Adrenal gland (tissue), 5 donors: ENCODE measurements at regions not wholly inside any gene's neighbourhood (a gene's known extent, or its start where the extent isn't known, plus 50 kb on each side); places are given as distances from the start of the nearest gene placed in this dataset.
A peak's percentile ranks its signal among the peaks of the same experiment; 100 is the strongest.

Experiments
- CTCF ChIP-seq, 6 experiments: fragments of 450-650 bp in 4 of 6; fragments of 200-600 bp in 2 of 6; sonication (generic) in 1 of 6; IDR thresholded peaks; 1 replicate in 5 of 6; 2 replicates in 1 of 6; pipeline versions ENCODE4 v1.5.1 to v1.8.0; 2016 to 2021; ENCODE audit warnings: antibody characterized with exemption in 6 of 6, mild to moderate bottlenecking in 2 of 6, moderate library complexity in 1 of 6
- POLR2A ChIP-seq, 2 donors: fragments of 450-650 bp; IDR thresholded peaks; one replicate each; pipeline ENCODE4 v1.6.1; 2017; ENCODE audit warnings: antibody characterized with exemption in 2 of 2, mild to moderate bottlenecking in 2 of 2, moderate library complexity in 1 of 2
- donor health status: DM: no; HTN: no; CAD: no.

- TF ChIP-seq CTCF (IDR thresholded peaks at IDR 0.05) (peak; percentile 29 to 65 (median 58)), POLR2A (IDR thresholded peaks at IDR 0.05) (no peak)
Observed at GRCh38 chr3:69439643-69440270, 53.9 kb upstream of the FRMD4B start.
